ENCODE measurements at regions not wholly inside any gene's neighbourhood (a gene's known extent, or its start where the extent isn't known, plus 50 kb on each side); places are given as distances from the start of the nearest gene placed in this dataset.

- TF ChIP-seq CTCF (IDR thresholded peaks at IDR 0.05): no peak
- TF ChIP-seq POLR2A (IDR thresholded peaks at IDR 0.05): no peak
Measured at GRCh38 chr4:81353861-81354260, 117.8 kb downstream of the RASGEF1B start.
